Mesenteric fat pad (tissue), 1 donor: ENCODE measurements at regions not wholly inside any gene's neighbourhood (a gene's known extent, or its start where the extent isn't known, plus 50 kb on each side); places are given as distances from the start of the nearest gene placed in this dataset.
A peak's percentile ranks its signal among the peaks of the same experiment; 100 is the strongest.
"Not testable (repeated sequence)": the region's sequence is repeated elsewhere in the genome, so short reads cannot be mapped to it uniquely, and the experiment has no call there.

Experiments used
- DNase-seq: peaks from one replicate; pipeline ENCODE4 v3.0.0-alpha.2; 2020; ENCODE audit warnings: low spot score
- donor health status: DM: yes; HTN: yes; CAD: no.

- no peak for DNase-seq
These were observed 97.9 kb upstream of the SERBP1 start for GRCh38 chr1:67528141-67528540.

DNA sequence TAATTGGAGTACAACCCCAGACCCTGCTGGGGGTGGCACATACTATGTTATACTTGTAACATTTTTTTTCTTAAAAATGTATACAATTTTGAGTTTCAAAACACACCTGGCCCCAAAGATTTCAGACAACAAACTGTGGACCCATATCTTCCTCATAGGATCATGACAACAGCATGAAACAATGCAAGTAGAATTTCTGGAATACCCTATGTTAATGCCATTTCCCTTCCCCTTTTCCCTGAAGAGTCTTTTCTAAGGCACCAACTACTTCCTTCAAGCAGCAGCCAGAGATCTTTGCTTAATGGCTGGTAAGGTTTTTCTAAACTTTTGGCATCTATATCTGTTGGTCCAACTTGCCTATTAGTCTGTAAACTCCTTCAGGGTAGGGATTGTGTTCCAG is 99.9 kb upstream of the SERBP1 start:
- DNase-seq = no peak

DNA sequence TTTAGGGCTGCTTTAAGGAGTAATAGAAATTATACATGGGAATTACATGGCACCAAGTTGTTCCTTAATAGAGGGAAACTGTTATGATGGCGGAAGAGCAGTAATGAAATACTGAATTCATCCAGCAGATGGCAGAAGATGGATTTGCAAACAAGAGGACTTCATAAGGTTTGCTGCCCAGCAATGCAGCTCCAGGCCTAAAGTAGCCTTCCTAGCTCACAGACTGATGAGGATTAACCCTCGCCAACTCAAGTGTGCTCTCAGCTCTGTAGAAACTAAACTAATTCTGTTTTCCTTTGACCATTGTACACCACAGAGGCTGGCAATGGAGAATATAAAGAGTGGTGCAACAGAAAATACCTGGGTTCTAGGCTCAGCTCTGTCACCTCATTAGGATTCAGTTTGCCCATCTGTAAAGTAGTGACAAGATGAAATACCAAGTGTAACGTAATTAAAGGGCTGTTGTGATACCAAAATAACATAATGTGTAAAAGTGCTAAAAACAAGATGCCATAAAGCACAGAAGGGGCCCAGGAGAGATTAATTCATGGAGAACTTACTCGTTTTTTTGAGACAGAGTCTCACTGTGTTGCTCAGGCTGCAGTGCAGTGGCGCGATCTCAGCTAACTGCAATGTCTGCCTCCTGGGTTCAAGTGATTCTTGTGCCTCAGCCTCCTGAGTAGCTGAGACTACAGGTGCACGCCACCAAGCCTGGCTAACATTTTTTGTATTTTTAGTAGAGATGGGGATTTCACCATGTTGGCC is 102.4 kb upstream of the SERBP1 start:
- no peak for DNase-seq

DNA sequence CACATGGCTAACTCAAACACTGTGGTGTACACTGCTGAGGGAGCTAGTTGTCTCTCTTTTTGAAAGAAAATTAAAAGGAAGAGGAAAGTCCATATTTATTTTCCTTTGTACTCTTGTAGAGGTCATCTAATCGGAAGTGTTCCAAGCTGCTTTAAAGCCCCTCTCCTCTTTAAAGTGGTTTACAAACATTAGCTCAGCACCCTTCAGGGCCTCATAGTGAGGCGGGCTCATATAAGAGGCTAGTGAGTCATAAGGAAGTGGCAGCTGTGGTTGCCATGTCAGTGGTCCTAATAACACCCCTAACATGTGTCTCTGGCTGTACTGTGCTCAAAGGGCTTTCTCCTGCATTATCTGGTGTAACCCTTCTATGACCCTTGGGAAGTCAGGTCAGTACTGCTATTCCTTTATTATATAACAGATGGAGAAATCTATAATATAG is 104.4 kb upstream of the SERBP1 start:
- DNase-seq = no peak

DNA sequence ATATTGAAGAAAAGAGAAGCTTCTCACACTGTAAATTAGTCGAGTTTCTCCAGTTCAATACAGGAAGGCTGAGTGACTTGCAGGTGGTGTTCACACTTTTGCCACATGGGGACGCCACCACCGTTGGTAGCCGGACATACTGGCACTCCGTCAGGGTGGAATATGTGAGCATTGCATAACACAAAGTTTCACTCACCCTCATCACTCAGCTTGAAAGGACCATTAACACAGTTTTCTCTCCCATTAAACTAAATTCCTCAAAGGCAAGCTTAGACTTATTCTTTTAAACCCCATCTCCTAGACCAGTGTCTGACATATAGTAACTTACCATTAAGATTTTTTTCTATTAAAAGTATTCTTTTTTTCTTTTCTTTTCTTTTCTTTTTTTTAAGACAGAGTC is 105.3 kb upstream of the SERBP1 start:
- DNase-seq = peak; percentile 91

DNA sequence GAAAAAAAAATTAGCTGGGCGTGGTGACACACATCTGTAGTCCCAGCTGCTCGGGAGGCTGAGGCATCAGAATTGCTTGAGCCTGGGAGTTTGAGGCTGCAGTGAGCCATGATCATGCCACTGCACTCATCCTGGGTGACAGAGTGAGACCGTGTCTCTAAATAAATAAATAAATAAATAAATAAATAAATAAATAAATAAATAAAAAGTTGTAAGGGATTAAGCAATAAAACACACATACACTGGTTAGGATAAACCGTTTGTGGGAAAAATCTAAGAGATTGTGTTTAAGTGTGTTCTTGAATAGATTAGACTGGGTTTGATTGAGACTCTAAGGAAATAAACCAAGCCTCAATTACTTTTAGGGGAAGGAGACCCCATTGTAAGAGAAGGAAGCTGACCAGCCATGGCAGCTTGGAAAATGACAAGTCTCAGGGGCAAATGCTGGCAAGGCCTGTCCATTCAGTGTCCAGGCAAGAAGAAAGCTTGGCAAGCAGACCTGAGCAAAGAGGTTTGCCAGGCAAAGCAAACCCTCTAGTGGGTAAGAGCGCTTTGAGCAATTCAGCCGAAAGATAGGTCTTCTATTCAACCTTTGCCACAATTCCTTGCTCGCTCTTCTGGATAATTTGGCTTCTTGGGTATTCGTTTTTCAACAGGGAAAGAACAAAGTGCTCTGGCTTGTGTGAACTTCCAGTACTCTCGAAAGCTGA is 106.9 kb upstream of the SERBP1 start:
- no peak for DNase-seq

DNA sequence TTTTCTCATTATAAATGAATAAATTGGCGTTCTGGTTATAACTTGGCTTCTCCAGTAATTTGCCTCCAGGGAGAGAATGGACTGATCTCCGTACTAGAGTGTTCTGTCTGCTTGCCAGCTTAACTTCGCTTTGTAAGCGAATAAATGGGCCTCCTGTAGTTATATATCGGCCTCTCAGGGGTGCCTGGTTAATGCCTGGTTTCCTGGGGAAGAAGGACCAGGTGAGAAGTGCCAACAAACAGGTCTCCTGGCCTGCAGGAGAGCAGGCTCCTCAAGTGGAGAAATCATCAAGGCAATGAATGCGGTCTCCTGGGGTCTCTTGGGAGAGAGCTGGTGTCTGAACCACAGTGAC is 107.4 kb upstream of the SERBP1 start:
- DNase-seq = no peak

- no peak for DNase-seq
These were observed 110.0 kb upstream of the SERBP1 start for GRCh38 chr1:67540025-67540732.

DNA sequence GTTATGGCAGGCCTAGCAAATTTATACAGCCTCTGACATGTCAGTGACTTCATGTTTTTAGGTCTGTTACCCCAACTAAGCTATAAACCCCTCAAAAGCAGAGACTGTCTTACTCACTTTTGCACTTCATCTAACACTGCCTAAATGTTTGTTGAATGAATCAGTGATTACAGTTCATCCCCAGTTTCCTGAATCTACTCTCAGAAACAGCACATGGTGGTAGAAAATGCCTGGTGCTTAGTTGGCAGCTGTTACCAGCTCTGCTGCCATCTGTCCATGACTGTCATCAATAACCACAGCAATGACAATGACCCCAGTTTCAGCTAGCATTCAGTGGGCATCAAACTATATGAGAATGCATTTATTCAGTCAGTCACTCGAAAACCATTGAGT is 110.5 kb upstream of the SERBP1 start:
- DNase-seq = no peak

DNA sequence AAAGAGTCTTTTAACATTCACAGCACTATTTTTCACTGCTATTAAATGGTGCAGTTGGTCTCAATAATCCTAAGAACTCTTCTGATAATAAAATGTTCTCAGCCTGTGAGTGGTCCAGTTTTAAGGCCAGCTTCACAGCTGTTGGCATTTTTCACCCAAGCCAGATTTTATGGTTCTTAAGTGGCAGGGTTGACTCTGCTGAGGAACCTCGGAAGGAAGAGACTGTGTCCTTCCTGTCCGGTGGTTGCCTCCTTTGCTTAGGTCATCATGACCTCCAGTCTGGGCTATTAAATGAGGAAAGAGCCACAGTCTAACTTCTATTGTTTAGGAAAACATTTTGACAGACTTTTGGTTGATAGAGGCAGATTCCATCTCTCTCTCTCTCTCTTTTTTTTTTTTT is 112.5 kb upstream of the SERBP1 start:
- no peak for DNase-seq

DNA sequence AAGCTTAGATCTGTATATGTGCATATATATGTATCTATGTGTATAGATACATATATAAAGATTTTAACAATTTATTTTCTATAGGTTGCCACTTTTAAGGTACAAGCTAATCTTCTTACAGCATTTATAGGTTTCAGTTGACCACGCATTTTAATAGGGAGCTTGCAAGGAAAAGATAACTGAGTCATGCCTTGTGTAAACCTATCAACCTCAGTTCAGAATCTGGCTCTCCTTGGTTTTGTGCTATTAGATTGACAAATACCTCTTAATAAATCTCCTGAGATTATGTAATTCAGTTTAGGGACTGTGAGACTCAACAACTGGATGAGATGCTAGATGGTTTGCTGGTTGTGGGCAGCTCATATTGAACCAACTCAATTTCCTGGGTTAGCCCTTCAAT is 114.7 kb upstream of the SERBP1 start:
- DNase-seq = no peak

DNA sequence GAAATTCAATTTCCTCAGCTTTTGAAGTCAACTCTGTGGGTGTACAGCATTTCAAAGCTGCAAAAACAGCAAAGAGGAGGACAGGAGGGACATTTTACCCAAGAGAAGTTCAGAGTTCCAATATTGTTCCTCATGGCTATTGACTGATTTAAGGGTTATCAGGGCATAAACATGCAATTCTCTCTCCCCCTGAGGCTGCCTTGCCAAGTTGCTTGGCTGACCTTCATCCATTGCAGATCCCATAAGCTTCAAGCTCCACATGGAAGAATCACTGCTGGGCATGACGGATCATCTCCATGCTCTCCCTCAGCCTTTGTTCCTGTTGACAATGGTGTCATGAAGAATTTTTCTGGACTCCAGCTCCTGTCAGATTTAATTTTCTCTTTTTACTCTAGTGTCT is 115.2 kb upstream of the SERBP1 start:
- no peak for DNase-seq

GRCh38 chr1:67551375-67551774 is 121.2 kb upstream of the SERBP1 start:
- no peak for DNase-seq

DNA sequence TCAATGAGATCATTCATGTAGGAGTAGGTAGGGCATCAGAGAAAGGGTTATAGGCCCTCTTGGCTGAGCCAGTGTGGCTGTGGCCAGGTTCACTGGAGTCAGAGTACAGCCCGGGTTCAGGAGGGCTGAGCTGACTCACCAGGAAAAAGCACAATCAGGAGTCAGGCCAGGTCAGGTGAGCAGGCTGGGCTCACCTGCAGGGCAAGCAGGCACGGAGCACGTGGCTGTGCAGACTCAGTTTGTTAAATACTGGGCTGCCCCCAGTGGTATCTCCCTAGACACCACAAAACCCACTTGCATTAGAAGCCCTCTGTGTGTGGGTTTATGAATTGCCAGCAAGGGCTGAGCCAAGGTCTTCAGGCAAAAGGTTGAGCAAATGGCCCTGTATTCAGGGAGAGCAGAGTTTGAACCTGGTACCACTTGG is 122.1 kb upstream of the SERBP1 start:
- DNase-seq = no peak

- DNase-seq = not testable (repeated sequence)
These were observed 124.0 kb upstream of the SERBP1 start for GRCh38 chr1:67554204-67554603.

DNA sequence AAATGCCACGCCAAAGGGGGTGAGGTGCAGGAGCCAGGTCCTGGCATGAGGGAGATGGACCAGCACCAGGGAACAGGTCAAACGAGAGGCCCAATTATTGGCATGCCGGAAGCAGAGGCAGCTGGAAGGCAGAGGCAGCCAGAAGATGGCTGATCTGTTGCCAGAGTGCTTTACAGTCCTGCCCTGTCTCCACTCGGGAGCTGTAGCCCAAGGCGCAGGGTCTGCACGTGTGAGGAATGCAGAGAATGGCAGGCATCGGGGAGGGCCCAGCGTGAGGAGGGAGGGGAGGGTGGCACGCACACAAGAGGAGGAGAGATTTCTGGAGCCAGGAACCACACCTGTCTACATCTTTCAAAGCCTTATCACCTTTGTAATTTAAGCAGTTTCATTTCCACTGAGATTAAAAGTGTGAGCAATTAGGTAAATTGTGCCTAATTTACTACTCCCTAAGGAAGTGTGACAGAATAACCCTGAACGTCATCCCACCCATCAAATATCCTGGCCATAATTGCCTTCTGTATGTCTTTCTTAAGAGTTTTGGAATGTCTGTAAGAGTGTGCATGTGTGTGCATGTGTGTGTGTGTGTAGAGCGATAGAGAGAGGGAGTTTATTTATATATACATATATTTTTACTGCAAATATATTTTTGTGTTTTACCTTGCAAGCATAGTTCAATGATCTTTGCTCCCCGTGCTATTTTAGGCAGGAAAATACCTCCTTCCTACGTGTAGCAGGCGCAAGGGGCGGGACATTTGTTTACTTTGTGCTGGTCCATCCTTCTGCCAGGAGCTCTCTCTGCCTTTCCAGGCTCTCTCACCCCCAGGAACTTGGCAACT is 125.5 kb upstream of the SERBP1 start:
- DNase-seq = no peak

DNA sequence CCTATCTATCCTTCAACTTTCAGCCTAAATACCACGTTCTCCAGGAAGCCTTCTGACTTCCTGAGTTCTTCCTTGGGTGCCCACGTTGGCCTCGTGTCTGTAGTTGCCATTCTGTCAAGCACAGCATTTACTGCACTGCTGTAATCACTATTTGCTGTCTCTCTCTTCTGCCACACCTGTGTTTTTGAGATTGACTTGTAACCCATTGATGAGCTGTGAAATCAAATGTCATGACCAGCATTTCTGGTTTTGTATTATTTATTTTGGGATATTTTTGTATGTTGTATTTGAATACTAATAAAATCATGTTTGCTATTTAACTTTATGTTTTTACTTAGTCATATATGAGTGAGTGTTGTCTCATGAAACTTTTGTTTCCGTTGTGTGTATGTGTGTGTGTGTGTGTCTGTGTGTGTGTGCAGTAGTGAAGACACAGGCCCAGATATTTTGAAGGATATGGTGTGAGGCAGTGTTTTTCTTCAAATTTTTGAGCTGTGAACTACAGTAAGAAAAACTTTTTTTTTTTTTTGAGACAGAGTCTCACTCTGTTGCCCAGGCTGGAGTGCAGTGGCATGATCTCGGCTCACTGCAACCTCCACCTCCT is 126.2 kb upstream of the SERBP1 start:
- DNase-seq = no peak

- DNase-seq = no peak
These were observed 127.1 kb upstream of the GADD45A start for GRCh38 chr1:67557696-67558448.

DNA sequence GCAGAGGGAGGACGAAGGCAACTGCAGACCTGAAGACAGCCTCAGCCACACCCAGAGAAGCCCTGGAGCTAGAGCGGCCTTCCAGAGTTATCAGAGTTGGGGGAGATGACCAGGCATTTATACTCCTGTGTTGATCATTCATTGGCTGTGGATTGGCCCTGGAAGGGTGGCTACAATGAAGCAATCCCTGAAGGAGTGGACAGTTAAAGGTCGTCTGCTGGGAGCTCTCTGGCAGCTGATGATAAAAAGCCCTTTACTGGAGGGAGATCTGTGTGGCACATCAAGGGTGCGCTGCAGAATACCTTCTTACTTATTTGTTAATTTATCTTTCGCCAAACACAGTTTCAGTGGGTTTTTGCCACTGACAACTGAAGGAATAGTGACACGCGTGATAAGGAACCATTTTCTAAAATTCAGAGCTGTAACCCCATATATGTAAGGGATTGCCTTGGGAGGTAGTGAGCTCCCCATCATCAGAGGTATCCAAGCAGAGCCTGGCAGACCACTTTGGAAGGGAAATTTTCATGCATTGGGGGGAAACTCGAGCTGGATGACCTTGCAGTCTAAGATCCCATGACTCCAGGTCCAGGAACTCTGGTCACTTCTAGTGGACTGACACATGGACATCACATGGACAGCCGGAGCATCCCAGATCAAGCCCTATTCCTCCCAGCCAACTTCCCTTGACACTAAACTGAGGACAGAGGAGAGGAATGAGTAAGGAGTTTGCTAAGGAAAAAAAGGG is 126.4 kb upstream of the GADD45A start:
- no peak for DNase-seq
